Astrocyte of the cerebellum (primary cell): ENCODE measurements at regions not wholly inside any gene's neighbourhood (a gene's known extent, or its start where the extent isn't known, plus 50 kb on each side); places are given as distances from the start of the nearest gene placed in this dataset.

Source experiments
- DNase-seq: peaks from one replicate; pipeline ENCODE4 v3.0.0-alpha.2; 2011; ENCODE audit warnings: low read depth
- H3K4me3 ChIP-seq: 2 replicates; pipeline ENCODE4 v1.5.1; 2011; ENCODE audit warnings: mild to moderate bottlenecking, low read depth, low read length, moderate library complexity
- CTCF ChIP-seq: IDR thresholded peaks from 2 replicates; pipeline ENCODE4 v1.5.1; 2012; ENCODE audit warnings: low read length, low read depth, moderate library complexity, mild to moderate bottlenecking; ENCODE audit errors: missing control alignments
- in situ Hi-C: cut with HindIII; loops from 2 replicates; pipeline ENCODE4 v1.10.0; 2017; ENCODE audit warnings: low sequenced_read_pairs

GRCh38 chr5:61267116-61267515 lies 64.9 kb upstream of the ZSWIM6 start:
- no peak for DNase-seq
- no peak overlapping the region for H3K4me3 ChIP-seq
- no peak for TF ChIP-seq CTCF
- in situ Hi-C loops = no loop called here

- in situ Hi-C loops = no loop called here
- TF ChIP-seq CTCF = no peak
- DNase-seq = no peak
- no peak overlapping the region for H3K4me3 ChIP-seq
These were observed 63.2 kb upstream of the ZSWIM6 start for GRCh38 chr5:61268871-61269270.

- in situ Hi-C loops = no loop called here
- TF ChIP-seq CTCF = no peak
- no peak overlapping the region for H3K4me3 ChIP-seq
- DNase-seq = no peak
These were observed 61.4 kb upstream of the ZSWIM6 start for GRCh38 chr5:61270510-61271165.

GRCh38 chr5:61272688-61273087 lies 59.4 kb upstream of the ZSWIM6 start:
- in situ Hi-C loops = no loop called here
- no peak for TF ChIP-seq CTCF
- no peak for DNase-seq
- H3K4me3 ChIP-seq = no peak overlapping the region

GRCh38 chr5:61273279-61273975 lies 58.6 kb upstream of the ZSWIM6 start:
- TF ChIP-seq CTCF = no peak
- DNase-seq = no peak
- in situ Hi-C loops = no loop called here
- no peak overlapping the region for H3K4me3 ChIP-seq

- TF ChIP-seq CTCF = no peak
- H3K4me3 ChIP-seq = no peak overlapping the region
- no peak for DNase-seq
- in situ Hi-C loops = no loop called here
These were observed 57.5 kb upstream of the ZSWIM6 start for GRCh38 chr5:61274511-61274911.
